Stomach (tissue), 4 donors: ENCODE measurements at regions not wholly inside any gene's neighbourhood (a gene's known extent, or its start where the extent isn't known, plus 50 kb on each side); places are given as distances from the start of the nearest gene placed in this dataset.
"Not testable (repeated sequence)": the region's sequence is repeated elsewhere in the genome, so short reads cannot be mapped to it uniquely, and the experiment has no call there.

Source experiments
- CTCF ChIP-seq, 7 experiments: fragments of 450-650 bp in 4 of 7; fragments of 200-600 bp in 3 of 7; sonication (generic) in 3 of 7; IDR thresholded peaks; one replicate each; pipeline ENCODE4 v1.5.1; 2016 to 2019; ENCODE audit warnings: antibody characterized with exemption in 7 of 7, control low read depth in 2 of 7, mild to moderate bottlenecking in 1 of 7
- POLR2A ChIP-seq, 4 donors: fragments of 450-650 bp; IDR thresholded peaks; one replicate each; pipeline ENCODE4 v1.6.1; 2016; ENCODE audit warnings: antibody characterized with exemption in 4 of 4, control low read depth in 2 of 4, mild to moderate bottlenecking in 1 of 4, moderate library complexity in 1 of 4
- POLR2AphosphoS5 ChIP-seq, 3 donors: sonication (generic); formaldehyde crosslinking; IDR thresholded peaks; one replicate each; pipeline ENCODE4 v1.6.1; 2016; ENCODE audit warnings: antibody characterized with exemption in 3 of 3

GRCh38 chrX:109144173-109144572, 337.7 kb downstream of the GUCY2F start:
- TF ChIP-seq POLR2A, CTCF, POLR2AphosphoS5 (IDR thresholded peaks at IDR 0.05): not testable (repeated sequence)
